WTC11 (cell line): ENCODE measurements at regions not wholly inside any gene's neighbourhood (a gene's known extent, or its start where the extent isn't known, plus 50 kb on each side); places are given as distances from the start of the nearest gene placed in this dataset.
"Not testable (repeated sequence)": the region's sequence is repeated elsewhere in the genome, so short reads cannot be mapped to it uniquely, and the experiment has no call there.

Experiments used
- ATAC-seq: fragments of 200-7000 bp; cut with Tn5 transposase; 2 replicates; pipeline ENCODE4 v1.10.0; 2021; ENCODE audit warnings: mild to moderate bottlenecking, moderate library complexity
- CTCF ChIA-PET: fragments of 300-600 bp; sonication (Branson Sonifier 250); formaldehyde crosslinking; loops from one replicate; lab custom pipeline; 2021; ENCODE audit warnings: antibody characterized with exemption; lab: Charles Lee
- POLR2A ChIA-PET: fragments of 350-600 bp; sonication (Branson Sonifier 250); formaldehyde crosslinking; loops from one replicate; lab custom pipeline; 2021; ENCODE audit warnings: antibody characterized with exemption; lab: Charles Lee
- DNase-seq: peaks from one replicate; pipeline ENCODE4 v3.0.0; 2021; ENCODE audit warnings: low spot score
- H3K27ac Mint-ChIP-seq: 2 replicates; pipeline ENCODE4 v1.8.0; 2021; ENCODE audit warnings: mixed read lengths
- H3K27me3 Mint-ChIP-seq: 2 replicates; pipeline ENCODE4 v1.8.0; 2021; ENCODE audit warnings: low read depth, mild to moderate bottlenecking, moderate library complexity, mixed read lengths
- H3K36me3 Mint-ChIP-seq: 2 replicates; pipeline ENCODE4 v1.8.0; 2021; ENCODE audit warnings: mixed read lengths
- H3K4me1 Mint-ChIP-seq: 2 replicates; pipeline ENCODE4 v1.8.0; 2022; ENCODE audit warnings: mixed read lengths
- H3K4me3 Mint-ChIP-seq: 2 replicates; pipeline ENCODE4 v1.8.0; 2021; ENCODE audit warnings: mild to moderate bottlenecking, moderate library complexity, mixed read lengths
- H3K9me3 Mint-ChIP-seq: 2 replicates; pipeline ENCODE4 v1.8.0; 2021; ENCODE audit warnings: mixed read lengths
- CREM ChIP-seq: sonication (generic); formaldehyde crosslinking; IDR thresholded peaks from 2 replicates; pipeline ENCODE4 v1.8.1; 2022; ENCODE audit warnings: mild to moderate bottlenecking, missing genetic modification reagents, moderate library complexity
- FOXJ3 ChIP-seq: sonication (generic); formaldehyde crosslinking; IDR thresholded peaks from 2 replicates; pipeline ENCODE4 v1.9.0; 2021; ENCODE audit warnings: missing genetic modification reagents, mild to moderate bottlenecking, borderline replicate concordance
- NR1H2 ChIP-seq: sonication (generic); formaldehyde crosslinking; IDR thresholded peaks from 2 replicates; pipeline ENCODE4 v1.9.0; 2021; ENCODE audit warnings: mild to moderate bottlenecking, moderate library complexity, missing genetic modification reagents
- NR3C1 ChIP-seq: sonication (generic); formaldehyde crosslinking; conservative IDR thresholded peaks from 2 replicates; pipeline ENCODE4 v1.8.1; 2023; ENCODE audit warnings: low read depth, mild to moderate bottlenecking, missing genetic modification reagents
- PRDM15 ChIP-seq: sonication (generic); formaldehyde crosslinking; IDR thresholded peaks from 2 replicates; pipeline ENCODE4 v1.8.0; 2022; ENCODE audit warnings: missing genetic modification reagents
- SP1 ChIP-seq: sonication (generic); formaldehyde crosslinking; conservative IDR thresholded peaks from 2 replicates; pipeline ENCODE4 v1.8.1; 2022; ENCODE audit warnings: missing genetic modification reagents
- ZNF219 ChIP-seq: sonication (generic); formaldehyde crosslinking; IDR thresholded peaks from 2 replicates; pipeline ENCODE4 v1.8.0; 2023; ENCODE audit warnings: missing genetic modification reagents, mild to moderate bottlenecking, borderline replicate concordance
- ZNF232 ChIP-seq: sonication (generic); formaldehyde crosslinking; IDR thresholded peaks from 2 replicates; pipeline ENCODE4 v1.8.0; 2022; ENCODE audit warnings: mild to moderate bottlenecking, missing genetic modification reagents
- TF ChIP-seq, protein P1 (sequence below): fragments of 250-450 bp; sonication (Bioruptor Pico); conservative IDR thresholded peaks from 2 replicates; pipeline ENCODE4 v1.9.0; 2021; ENCODE audit warnings: mild to moderate bottlenecking
- TF ChIP-seq, protein P2 (sequence below): sonication (generic); formaldehyde crosslinking; IDR thresholded peaks from 2 replicates; pipeline ENCODE4 v1.8.1; 2023; ENCODE audit warnings: mild to moderate bottlenecking, missing genetic modification reagents, moderate library complexity
- TF ChIP-seq, protein P3 (sequence below): fragments of 250-450 bp; sonication (Bioruptor Pico); IDR thresholded peaks from 2 replicates; pipeline ENCODE4 v1.9.0; 2021; ENCODE audit warnings: mild to moderate bottlenecking, borderline replicate concordance
- TF ChIP-seq, protein P4 (sequence below): sonication (generic); formaldehyde crosslinking; IDR thresholded peaks from 2 replicates; pipeline ENCODE4 v1.8.0; 2023; ENCODE audit warnings: missing genetic modification reagents
- TF ChIP-seq, protein P5 (sequence below): sonication (generic); formaldehyde crosslinking; IDR thresholded peaks from 2 replicates; pipeline ENCODE4 v1.8.0; 2023; ENCODE audit warnings: missing genetic modification reagents, mild to moderate bottlenecking, borderline replicate concordance

GRCh38 chr5:24225051-24225450 is 419.7 kb downstream of the CDH10 start (continued):
- TF ChIP-seq, protein P1, sequence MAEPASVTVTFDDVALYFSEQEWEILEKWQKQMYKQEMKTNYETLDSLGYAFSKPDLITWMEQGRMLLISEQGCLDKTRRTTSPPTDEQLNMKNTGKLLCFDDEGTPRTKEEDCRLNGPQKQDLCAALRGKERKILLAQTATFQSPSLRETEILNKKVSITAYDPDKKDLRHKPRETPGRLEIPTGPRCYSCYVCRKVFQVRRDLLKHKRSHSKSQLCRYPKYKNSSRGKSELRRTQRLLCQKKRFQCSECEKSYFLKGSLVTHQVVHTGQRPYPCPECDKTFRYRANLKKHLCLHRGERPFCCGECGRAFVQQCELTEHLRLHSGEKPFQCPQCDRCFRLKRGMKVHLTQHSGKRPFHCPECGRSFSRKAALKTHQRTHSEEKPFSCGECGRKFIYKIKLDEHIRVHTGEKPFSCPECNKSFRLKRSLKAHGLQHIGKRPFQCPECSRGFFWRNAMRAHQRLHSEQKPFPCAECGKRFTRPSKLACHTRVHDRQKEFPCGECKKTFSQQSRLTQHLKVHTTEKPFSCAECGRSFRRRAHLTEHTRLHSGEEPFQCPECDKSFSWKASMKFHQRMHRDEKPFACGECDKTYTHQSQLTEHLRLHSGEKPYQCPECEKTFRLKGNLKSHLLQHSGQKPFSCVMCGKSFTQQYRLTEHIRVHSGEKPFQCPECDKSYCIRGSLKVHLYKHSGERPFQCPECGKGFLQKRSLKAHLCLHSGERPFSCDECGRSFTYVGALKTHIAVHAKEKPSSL (CRISPR knock-in tag) = no peak
- no peak for TF ChIP-seq SP1
- no peak for TF ChIP-seq ZNF219 (CRISPR knock-in tag)
- TF ChIP-seq, protein P2, sequence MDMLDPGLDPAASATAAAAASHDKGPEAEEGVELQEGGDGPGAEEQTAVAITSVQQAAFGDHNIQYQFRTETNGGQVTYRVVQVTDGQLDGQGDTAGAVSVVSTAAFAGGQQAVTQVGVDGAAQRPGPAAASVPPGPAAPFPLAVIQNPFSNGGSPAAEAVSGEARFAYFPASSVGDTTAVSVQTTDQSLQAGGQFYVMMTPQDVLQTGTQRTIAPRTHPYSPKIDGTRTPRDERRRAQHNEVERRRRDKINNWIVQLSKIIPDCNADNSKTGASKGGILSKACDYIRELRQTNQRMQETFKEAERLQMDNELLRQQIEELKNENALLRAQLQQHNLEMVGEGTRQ (CRISPR knock-in tag) = no peak
- no peak for TF ChIP-seq FOXJ3
- TF ChIP-seq ZNF232 (CRISPR knock-in tag) = no peak
- TF ChIP-seq, protein P3, sequence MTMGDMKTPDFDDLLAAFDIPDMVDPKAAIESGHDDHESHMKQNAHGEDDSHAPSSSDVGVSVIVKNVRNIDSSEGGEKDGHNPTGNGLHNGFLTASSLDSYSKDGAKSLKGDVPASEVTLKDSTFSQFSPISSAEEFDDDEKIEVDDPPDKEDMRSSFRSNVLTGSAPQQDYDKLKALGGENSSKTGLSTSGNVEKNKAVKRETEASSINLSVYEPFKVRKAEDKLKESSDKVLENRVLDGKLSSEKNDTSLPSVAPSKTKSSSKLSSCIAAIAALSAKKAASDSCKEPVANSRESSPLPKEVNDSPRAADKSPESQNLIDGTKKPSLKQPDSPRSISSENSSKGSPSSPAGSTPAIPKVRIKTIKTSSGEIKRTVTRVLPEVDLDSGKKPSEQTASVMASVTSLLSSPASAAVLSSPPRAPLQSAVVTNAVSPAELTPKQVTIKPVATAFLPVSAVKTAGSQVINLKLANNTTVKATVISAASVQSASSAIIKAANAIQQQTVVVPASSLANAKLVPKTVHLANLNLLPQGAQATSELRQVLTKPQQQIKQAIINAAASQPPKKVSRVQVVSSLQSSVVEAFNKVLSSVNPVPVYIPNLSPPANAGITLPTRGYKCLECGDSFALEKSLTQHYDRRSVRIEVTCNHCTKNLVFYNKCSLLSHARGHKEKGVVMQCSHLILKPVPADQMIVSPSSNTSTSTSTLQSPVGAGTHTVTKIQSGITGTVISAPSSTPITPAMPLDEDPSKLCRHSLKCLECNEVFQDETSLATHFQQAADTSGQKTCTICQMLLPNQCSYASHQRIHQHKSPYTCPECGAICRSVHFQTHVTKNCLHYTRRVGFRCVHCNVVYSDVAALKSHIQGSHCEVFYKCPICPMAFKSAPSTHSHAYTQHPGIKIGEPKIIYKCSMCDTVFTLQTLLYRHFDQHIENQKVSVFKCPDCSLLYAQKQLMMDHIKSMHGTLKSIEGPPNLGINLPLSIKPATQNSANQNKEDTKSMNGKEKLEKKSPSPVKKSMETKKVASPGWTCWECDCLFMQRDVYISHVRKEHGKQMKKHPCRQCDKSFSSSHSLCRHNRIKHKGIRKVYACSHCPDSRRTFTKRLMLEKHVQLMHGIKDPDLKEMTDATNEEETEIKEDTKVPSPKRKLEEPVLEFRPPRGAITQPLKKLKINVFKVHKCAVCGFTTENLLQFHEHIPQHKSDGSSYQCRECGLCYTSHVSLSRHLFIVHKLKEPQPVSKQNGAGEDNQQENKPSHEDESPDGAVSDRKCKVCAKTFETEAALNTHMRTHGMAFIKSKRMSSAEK (CRISPR knock-in tag) = no peak
- TF ChIP-seq CREM = no peak
- TF ChIP-seq NR1H2 (CRISPR knock-in tag) = no peak
- no peak for TF ChIP-seq NR3C1 (CRISPR knock-in tag)

DNA sequence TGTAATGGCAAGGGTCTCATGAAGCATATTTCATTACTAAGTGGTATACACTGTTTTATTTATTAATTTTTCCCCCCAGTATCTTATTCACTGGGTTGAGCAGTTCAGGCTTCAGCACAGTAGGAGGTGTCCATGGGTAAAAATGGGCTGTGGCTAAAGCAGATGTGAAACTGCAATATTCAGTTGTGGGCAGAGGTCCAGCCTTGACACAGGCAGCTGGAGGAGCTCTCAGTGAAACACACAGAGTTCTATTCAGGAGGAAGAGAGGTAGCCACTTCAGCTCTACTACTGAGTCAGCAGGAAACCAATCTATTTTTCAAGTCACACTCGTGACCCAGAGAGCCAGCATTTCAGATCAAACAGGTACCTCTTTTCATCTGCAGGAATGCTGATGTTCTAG is 418.3 kb downstream of the CDH10 start:
- 0 out of 2 replicates have a peak, but pooled peaks cover under 1% of the 10 kb centered on the region for H3K36me3 Mint-ChIP-seq
- POLR2A ChIA-PET = no interaction called here

GRCh38 chr5:24227881-24228280 is 416.9 kb downstream of the CDH10 start:
- POLR2A ChIA-PET, ATAC-seq, DNase-seq, H3K27ac Mint-ChIP-seq, H3K36me3 Mint-ChIP-seq, H3K4me3 Mint-ChIP-seq, CTCF ChIA-PET, H3K27me3 Mint-ChIP-seq, H3K4me1 Mint-ChIP-seq: not testable (repeated sequence)
- peaks cover 22% of the 10 kb centered on the region; the same call in 1 of the 2 replicates for H3K9me3 Mint-ChIP-seq

More for the DNA sequence above, 418.3 kb downstream of the CDH10 start:
- no peak for DNase-seq
- Mint-ChIP-seq H3K27ac (no peak overlapping the region), H3K9me3 (peaks cover 25% of the 10 kb centered on the region; the same call in 1 of the 2 replicates), H3K4me1 (no peaks in the 10 kb centered on the region), H3K4me3 (no peak overlapping the region), H3K27me3 (no peaks in the 10 kb centered on the region)
- CTCF ChIA-PET = no interaction called here
- TF ChIP-seq, protein P4, sequence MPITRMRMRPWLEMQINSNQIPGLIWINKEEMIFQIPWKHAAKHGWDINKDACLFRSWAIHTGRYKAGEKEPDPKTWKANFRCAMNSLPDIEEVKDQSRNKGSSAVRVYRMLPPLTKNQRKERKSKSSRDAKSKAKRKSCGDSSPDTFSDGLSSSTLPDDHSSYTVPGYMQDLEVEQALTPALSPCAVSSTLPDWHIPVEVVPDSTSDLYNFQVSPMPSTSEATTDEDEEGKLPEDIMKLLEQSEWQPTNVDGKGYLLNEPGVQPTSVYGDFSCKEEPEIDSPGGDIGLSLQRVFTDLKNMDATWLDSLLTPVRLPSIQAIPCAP = no peak
- ATAC-seq = no peak

DNA sequence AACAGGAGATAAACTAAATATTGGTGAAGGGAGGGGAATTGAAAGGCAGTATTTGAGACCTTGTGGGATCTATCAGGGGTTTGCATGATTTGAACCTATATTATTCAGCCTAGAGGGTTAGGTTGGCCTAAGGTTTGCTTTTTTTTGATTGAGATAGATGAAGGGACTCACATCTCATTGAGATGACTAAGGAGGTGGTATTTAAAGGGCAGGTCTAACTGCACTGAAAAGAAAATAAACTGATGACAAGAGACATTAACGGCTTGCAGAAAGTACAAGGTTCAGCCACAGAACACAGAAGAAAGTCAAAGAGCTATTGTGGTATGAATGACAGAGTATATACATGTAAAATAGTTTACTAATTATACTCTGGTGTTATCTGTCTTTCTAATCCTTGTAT is 412.7 kb downstream of the CDH10 start:
- H3K4me1 Mint-ChIP-seq = no peaks in the 10 kb centered on the region
- no peak for DNase-seq
- POLR2A ChIA-PET = no interaction called here
- TF ChIP-seq PRDM15 (no peak), ZNF232 (CRISPR knock-in tag) (no peak)
- TF ChIP-seq, protein P5, sequence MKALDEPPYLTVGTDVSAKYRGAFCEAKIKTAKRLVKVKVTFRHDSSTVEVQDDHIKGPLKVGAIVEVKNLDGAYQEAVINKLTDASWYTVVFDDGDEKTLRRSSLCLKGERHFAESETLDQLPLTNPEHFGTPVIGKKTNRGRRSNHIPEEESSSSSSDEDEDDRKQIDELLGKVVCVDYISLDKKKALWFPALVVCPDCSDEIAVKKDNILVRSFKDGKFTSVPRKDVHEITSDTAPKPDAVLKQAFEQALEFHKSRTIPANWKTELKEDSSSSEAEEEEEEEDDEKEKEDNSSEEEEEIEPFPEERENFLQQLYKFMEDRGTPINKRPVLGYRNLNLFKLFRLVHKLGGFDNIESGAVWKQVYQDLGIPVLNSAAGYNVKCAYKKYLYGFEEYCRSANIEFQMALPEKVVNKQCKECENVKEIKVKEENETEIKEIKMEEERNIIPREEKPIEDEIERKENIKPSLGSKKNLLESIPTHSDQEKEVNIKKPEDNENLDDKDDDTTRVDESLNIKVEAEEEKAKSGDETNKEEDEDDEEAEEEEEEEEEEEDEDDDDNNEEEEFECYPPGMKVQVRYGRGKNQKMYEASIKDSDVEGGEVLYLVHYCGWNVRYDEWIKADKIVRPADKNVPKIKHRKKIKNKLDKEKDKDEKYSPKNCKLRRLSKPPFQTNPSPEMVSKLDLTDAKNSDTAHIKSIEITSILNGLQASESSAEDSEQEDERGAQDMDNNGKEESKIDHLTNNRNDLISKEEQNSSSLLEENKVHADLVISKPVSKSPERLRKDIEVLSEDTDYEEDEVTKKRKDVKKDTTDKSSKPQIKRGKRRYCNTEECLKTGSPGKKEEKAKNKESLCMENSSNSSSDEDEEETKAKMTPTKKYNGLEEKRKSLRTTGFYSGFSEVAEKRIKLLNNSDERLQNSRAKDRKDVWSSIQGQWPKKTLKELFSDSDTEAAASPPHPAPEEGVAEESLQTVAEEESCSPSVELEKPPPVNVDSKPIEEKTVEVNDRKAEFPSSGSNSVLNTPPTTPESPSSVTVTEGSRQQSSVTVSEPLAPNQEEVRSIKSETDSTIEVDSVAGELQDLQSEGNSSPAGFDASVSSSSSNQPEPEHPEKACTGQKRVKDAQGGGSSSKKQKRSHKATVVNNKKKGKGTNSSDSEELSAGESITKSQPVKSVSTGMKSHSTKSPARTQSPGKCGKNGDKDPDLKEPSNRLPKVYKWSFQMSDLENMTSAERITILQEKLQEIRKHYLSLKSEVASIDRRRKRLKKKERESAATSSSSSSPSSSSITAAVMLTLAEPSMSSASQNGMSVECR = no peak

More for the DNA sequence above, 412.7 kb downstream of the CDH10 start:
- CTCF ChIA-PET = no interaction called here
- no peak overlapping the region for H3K27ac Mint-ChIP-seq
- ATAC-seq = no peak
- no peak overlapping the region for H3K4me3 Mint-ChIP-seq
- no peaks in the 10 kb centered on the region for H3K27me3 Mint-ChIP-seq
- H3K36me3 Mint-ChIP-seq = no peaks in the 10 kb centered on the region
- H3K9me3 Mint-ChIP-seq = 0 out of 2 replicates have a peak, but pooled peaks cover 10% of the 10 kb centered on the region
